ENCODE measurements at regions not wholly inside any gene's neighbourhood (a gene's known extent, or its start where the extent isn't known, plus 50 kb on each side); places are given as distances from the start of the nearest gene placed in this dataset.

DNA sequence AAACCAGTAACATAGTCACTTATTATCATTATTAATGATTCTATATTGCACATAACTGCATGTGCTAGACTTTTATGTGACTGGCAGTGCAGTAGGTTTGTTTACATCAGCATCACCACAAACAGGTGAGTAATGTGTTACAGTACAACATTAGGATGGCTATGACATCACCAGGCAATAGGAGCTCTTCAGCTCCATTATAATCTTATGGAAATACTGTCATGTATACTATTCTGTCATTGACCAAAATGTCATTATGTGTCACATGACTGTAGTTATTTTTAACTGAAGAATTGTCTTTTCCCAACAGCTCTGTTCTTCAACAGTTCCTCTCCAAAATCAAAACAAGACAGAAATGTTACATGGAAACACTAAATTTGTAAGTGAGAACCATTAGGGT is 96.3 kb downstream of the C18orf54 start:
- Histone ChIP-seq H3K27me3 (ENCODE audit: insufficient read depth, poor library complexity, severe bottlenecking) (peaks cover 2% of the 10 kb centered on the region), H3K27ac (replicated peaks) (no peak overlapping the region), H3K4me3 (replicated peaks; ENCODE audit: insufficient read depth, low read length) (no peak overlapping the region)
- DNase-seq (ENCODE audit: low read depth in 1 of 2, low spot score in 1 of 2): no peak
- TF ChIP-seq, protein P1, sequence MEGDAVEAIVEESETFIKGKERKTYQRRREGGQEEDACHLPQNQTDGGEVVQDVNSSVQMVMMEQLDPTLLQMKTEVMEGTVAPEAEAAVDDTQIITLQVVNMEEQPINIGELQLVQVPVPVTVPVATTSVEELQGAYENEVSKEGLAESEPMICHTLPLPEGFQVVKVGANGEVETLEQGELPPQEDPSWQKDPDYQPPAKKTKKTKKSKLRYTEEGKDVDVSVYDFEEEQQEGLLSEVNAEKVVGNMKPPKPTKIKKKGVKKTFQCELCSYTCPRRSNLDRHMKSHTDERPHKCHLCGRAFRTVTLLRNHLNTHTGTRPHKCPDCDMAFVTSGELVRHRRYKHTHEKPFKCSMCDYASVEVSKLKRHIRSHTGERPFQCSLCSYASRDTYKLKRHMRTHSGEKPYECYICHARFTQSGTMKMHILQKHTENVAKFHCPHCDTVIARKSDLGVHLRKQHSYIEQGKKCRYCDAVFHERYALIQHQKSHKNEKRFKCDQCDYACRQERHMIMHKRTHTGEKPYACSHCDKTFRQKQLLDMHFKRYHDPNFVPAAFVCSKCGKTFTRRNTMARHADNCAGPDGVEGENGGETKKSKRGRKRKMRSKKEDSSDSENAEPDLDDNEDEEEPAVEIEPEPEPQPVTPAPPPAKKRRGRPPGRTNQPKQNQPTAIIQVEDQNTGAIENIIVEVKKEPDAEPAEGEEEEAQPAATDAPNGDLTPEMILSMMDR (IDR thresholded peaks at IDR 0.05; ENCODE audit: insufficient read depth, low read length): no peak
- TF ChIP-seq, protein P2, sequence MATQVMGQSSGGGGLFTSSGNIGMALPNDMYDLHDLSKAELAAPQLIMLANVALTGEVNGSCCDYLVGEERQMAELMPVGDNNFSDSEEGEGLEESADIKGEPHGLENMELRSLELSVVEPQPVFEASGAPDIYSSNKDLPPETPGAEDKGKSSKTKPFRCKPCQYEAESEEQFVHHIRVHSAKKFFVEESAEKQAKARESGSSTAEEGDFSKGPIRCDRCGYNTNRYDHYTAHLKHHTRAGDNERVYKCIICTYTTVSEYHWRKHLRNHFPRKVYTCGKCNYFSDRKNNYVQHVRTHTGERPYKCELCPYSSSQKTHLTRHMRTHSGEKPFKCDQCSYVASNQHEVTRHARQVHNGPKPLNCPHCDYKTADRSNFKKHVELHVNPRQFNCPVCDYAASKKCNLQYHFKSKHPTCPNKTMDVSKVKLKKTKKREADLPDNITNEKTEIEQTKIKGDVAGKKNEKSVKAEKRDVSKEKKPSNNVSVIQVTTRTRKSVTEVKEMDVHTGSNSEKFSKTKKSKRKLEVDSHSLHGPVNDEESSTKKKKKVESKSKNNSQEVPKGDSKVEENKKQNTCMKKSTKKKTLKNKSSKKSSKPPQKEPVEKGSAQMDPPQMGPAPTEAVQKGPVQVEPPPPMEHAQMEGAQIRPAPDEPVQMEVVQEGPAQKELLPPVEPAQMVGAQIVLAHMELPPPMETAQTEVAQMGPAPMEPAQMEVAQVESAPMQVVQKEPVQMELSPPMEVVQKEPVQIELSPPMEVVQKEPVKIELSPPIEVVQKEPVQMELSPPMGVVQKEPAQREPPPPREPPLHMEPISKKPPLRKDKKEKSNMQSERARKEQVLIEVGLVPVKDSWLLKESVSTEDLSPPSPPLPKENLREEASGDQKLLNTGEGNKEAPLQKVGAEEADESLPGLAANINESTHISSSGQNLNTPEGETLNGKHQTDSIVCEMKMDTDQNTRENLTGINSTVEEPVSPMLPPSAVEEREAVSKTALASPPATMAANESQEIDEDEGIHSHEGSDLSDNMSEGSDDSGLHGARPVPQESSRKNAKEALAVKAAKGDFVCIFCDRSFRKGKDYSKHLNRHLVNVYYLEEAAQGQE (IDR thresholded peaks at IDR 0.05; ENCODE audit: insufficient replicate concordance, low read depth): no peak
- TF ChIP-seq SPI1 (IDR thresholded peaks at IDR 0.05; ENCODE audit: borderline replicate concordance, low read depth) (no peak), POLR2AphosphoS5 (IDR thresholded peaks at IDR 0.05; ENCODE audit: low read depth) (no peak), GABPA (IDR thresholded peaks at IDR 0.05; ENCODE audit: low read depth) (no peak)

DNA sequence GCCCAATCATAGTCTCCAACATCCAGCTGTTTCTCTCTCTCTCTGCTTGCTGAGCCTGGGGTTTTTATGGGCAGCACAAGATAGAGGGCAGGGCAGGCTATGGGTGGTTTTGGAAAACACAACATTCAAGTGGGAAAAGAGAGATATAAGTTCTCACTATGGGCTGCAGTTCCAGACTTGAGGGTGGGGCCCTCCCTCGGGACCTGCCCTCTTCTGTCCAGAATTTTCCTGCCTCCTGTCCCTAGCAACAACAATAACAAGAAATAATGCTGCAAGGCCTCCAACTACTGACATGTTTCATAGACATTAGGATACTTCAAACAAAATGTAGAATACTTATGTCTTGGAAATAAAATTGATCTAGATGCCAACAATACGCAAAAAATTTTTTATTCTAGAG is 107.8 kb downstream of the C18orf54 start:
- DNase-seq (ENCODE audit: low read depth in 1 of 2, low spot score in 1 of 2): no peak
- Histone ChIP-seq H3K4me3 (replicated peaks; ENCODE audit: insufficient read depth, low read length) (no peak overlapping the region), H3K27me3 (ENCODE audit: insufficient read depth, poor library complexity, severe bottlenecking) (no peaks in the 10 kb centered on the region), H3K27ac (replicated peaks) (no peak overlapping the region)
- TF ChIP-seq, protein P2 (IDR thresholded peaks at IDR 0.05; ENCODE audit: insufficient replicate concordance, low read depth): no peak
- no peak for TF ChIP-seq SPI1 (IDR thresholded peaks at IDR 0.05; ENCODE audit: borderline replicate concordance, low read depth)
- no peak for TF ChIP-seq POLR2AphosphoS5 (IDR thresholded peaks at IDR 0.05; ENCODE audit: low read depth)
- TF ChIP-seq, protein P1 (IDR thresholded peaks at IDR 0.05; ENCODE audit: insufficient read depth, low read length): no peak
- TF ChIP-seq GABPA (IDR thresholded peaks at IDR 0.05; ENCODE audit: low read depth): no peak

DNA sequence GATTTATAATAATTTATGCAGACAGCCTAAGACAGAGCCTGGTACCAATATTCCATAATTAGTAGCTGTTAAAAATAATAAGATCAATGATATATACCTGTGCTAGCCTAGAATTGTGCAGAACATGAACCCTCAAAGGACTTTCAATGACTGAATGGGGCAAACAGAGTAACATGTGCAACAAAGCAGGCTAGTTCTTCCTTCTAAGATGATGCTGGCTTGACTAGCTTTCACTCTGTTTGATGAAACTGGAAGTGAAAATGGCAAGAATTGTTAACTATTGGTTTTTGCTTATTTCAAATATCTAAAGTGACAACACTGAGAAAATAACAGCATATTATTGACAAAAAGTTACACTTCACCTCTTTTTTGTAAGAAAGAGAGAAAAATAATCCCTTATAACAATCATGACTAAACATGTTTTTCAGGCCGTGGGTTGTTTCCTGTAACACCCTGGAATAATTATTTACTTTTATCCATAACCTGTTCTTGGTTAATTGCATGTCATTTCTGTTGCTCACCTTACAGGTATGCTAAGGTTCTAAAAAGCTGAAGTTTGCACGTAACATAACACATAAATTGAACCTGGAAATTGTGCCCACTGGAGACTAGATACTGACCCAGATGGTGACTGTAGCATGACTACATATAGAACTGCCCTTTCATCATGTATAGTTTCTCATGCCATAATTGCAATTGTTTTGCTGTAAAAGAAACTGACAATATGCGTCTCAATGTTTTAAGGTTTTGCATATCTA is 108.7 kb downstream of the C18orf54 start:
- H3K27ac ChIP-seq (replicated peaks): no peak overlapping the region
- no peak for DNase-seq (ENCODE audit: low read depth in 1 of 2, low spot score in 1 of 2)
- TF ChIP-seq, protein P1 (IDR thresholded peaks at IDR 0.05; ENCODE audit: insufficient read depth, low read length): no peak
- no peak for TF ChIP-seq POLR2AphosphoS5 (IDR thresholded peaks at IDR 0.05; ENCODE audit: low read depth)
- TF ChIP-seq, protein P2 (IDR thresholded peaks at IDR 0.05; ENCODE audit: insufficient replicate concordance, low read depth): no peak
- TF ChIP-seq GABPA (IDR thresholded peaks at IDR 0.05; ENCODE audit: low read depth): no peak
- no peak overlapping the region for H3K4me3 ChIP-seq (replicated peaks; ENCODE audit: insufficient read depth, low read length)
- no peaks in the 10 kb centered on the region for H3K27me3 ChIP-seq (ENCODE audit: insufficient read depth, poor library complexity, severe bottlenecking)
